HS-5 (cell line): ENCODE measurements at regions not wholly inside any gene's neighbourhood (a gene's known extent, or its start where the extent isn't known, plus 50 kb on each side); places are given as distances from the start of the nearest gene placed in this dataset.
"Not testable (repeated sequence)": the region's sequence is repeated elsewhere in the genome, so short reads cannot be mapped to it uniquely, and the experiment has no call there.

Experiments
- DNase-seq: peaks from one replicate; pipeline ENCODE4 v3.0.0-alpha.2; 2012; ENCODE audit warnings: low read depth

GRCh38 chr4:117574085-117574484 lies 460.2 kb upstream of the NDST3 start:
- DNase-seq: no peak

GRCh38 chr4:117575850-117576249 lies 458.4 kb upstream of the NDST3 start:
- DNase-seq: no peak

GRCh38 chr4:117577686-117578311 lies 456.5 kb upstream of the NDST3 start:
- DNase-seq: no peak

GRCh38 chr4:117588771-117589170 lies 445.5 kb upstream of the NDST3 start:
- DNase-seq: no peak

- DNase-seq: no peak
These were observed 437.3 kb upstream of the NDST3 start for GRCh38 chr4:117596917-117597480.

- not testable (repeated sequence) for DNase-seq
These were observed 434.9 kb upstream of the NDST3 start for GRCh38 chr4:117599393-117599792.

- DNase-seq: not testable (repeated sequence)
These were observed 433.4 kb upstream of the NDST3 start for GRCh38 chr4:117600936-117601335.

GRCh38 chr4:117610706-117611308 lies 423.5 kb upstream of the NDST3 start:
- DNase-seq: no peak

- DNase-seq: no peak
These were observed 412.6 kb upstream of the NDST3 start for GRCh38 chr4:117621673-117622072.

GRCh38 chr4:117623326-117623725 lies 411.0 kb upstream of the NDST3 start:
- DNase-seq: peak; percentile 24

- DNase-seq: no peak
These were observed 407.6 kb upstream of the NDST3 start for GRCh38 chr4:117626664-117627063.

GRCh38 chr4:117634716-117635115 lies 399.6 kb upstream of the NDST3 start:
- no peak for DNase-seq

GRCh38 chr4:117637347-117637746 lies 396.9 kb upstream of the NDST3 start:
- DNase-seq: no peak

GRCh38 chr4:117640836-117641235 lies 393.4 kb upstream of the NDST3 start:
- no peak for DNase-seq

- DNase-seq: no peak
These were observed 392.8 kb upstream of the NDST3 start for GRCh38 chr4:117641519-117641918.

- DNase-seq: no peak
These were observed 380.2 kb upstream of the NDST3 start for GRCh38 chr4:117654079-117654478.

GRCh38 chr4:117660668-117661067 lies 373.6 kb upstream of the NDST3 start:
- no peak for DNase-seq

- no peak for DNase-seq
These were observed 372.9 kb upstream of the NDST3 start for GRCh38 chr4:117661091-117662072.

GRCh38 chr4:117664706-117665444 lies 369.4 kb upstream of the NDST3 start:
- DNase-seq: peak; percentile 8

- DNase-seq: no peak
These were observed 358.1 kb upstream of the NDST3 start for GRCh38 chr4:117676153-117676552.

- DNase-seq: no peak
These were observed 355.4 kb upstream of the NDST3 start for GRCh38 chr4:117678861-117679260.
